Endothelial cell of umbilical vein (primary cell): ENCODE measurements at regions not wholly inside any gene's neighbourhood (a gene's known extent, or its start where the extent isn't known, plus 50 kb on each side); places are given as distances from the start of the nearest gene placed in this dataset.

ENCODE experiments used
- BruUV-seq: library from RNA; stranded (reverse); fragments of 400-500 nt; replicated peaks from 2 replicates; lab custom pipeline; 2021; lab: Mats Ljungman, UMichigan
- CTCF ChIA-PET: fragments of 300-600, 350-600 bp; sonication (Branson Sonifier 250); formaldehyde crosslinking; loops from one replicate; lab custom pipeline; 2021; ENCODE audit warnings: antibody characterized with exemption, inconsistent platforms; lab: Charles Lee
- POLR2A ChIA-PET: fragments of 300-600, 350-600 bp; sonication (Branson Sonifier 250); formaldehyde crosslinking; loops from one replicate; lab custom pipeline; 2021; ENCODE audit warnings: antibody characterized with exemption, inconsistent platforms; lab: Charles Lee
- DNase-seq: peaks from one replicate; pipeline ENCODE4 v3.0.0-alpha.2; 2011; ENCODE audit warnings: low read depth, low spot score
- FAIRE-seq: peaks from 2 replicates; lab custom pipeline; 2011; peaks lifted over from hg19 to GRCh38; lab: Jason Lieb, UNC
- H2AFZ ChIP-seq: 2 replicates; pipeline ENCODE4 v1.6.0; 2012; ENCODE audit warnings: low read depth, low read length, control low read depth, inconsistent platforms
- H3K27ac ChIP-seq: 2 replicates; pipeline ENCODE4 v1.5.1; 2011; ENCODE audit warnings: low read depth, mild to moderate bottlenecking, control low read depth, low read length, moderate library complexity; ENCODE audit not compliant: insufficient read depth
- H3K27me3 ChIP-seq, 2 experiments: 2 replicates each; pipeline versions ENCODE4 v1.6.0 to v1.6.1; 2011; ENCODE audit warnings: low read length in 2 of 2, mixed read lengths in 1 of 2; ENCODE audit not compliant: control insufficient read depth in 2 of 2, insufficient read depth in 2 of 2
- H3K36me3 ChIP-seq, 2 experiments: 2 replicates in 1 of 2; 3 replicates in 1 of 2; pipeline ENCODE4 v1.5.1; 2011; ENCODE audit warnings: low read length in 2 of 2, mild to moderate bottlenecking in 1 of 2, moderate library complexity in 1 of 2; ENCODE audit not compliant: control insufficient read depth in 2 of 2, insufficient read depth in 2 of 2; ENCODE audit errors: extremely low read depth in 1 of 2
- H3K4me1 ChIP-seq: 3 replicates; pipeline ENCODE4 v1.5.1; 2011; ENCODE audit warnings: mild to moderate bottlenecking, low read length; ENCODE audit not compliant: control insufficient read depth, insufficient read depth; ENCODE audit errors: extremely low read depth
- H3K4me2 ChIP-seq: 2 replicates; pipeline ENCODE4 v1.6.1; 2011; ENCODE audit warnings: low read length, control low read depth, mixed read lengths; ENCODE audit not compliant: insufficient read depth
- H3K4me3 ChIP-seq, 3 experiments: fragments of 200-600 bp in 1 of 3; sonication (generic), shearing (Covaris generic) in 1 of 3; replicated peaks in 1 of 3; 2 replicates each; pipeline ENCODE4 v1.5.1; 2011 to 2016; ENCODE audit warnings: control low read depth in 3 of 3, low read length in 3 of 3, mild to moderate bottlenecking in 2 of 3, inconsistent platforms in 1 of 3, low read depth in 1 of 3, moderate library complexity in 1 of 3; ENCODE audit not compliant: insufficient read depth in 1 of 3
- H3K79me2 ChIP-seq: 2 replicates; pipeline ENCODE4 v1.6.0; 2012; ENCODE audit warnings: low read length, inconsistent platforms; ENCODE audit not compliant: control insufficient read depth, insufficient read depth
- H3K9ac ChIP-seq: replicated peaks from 2 replicates; pipeline ENCODE3; 2011; ENCODE audit warnings: low read length, control low read depth; ENCODE audit not compliant: insufficient read depth; ENCODE audit errors: extremely low read depth
- H3K9me1 ChIP-seq: replicated peaks from 3 replicates; pipeline ENCODE4 v1.6.0; 2011; ENCODE audit warnings: mild to moderate bottlenecking, low read length; ENCODE audit not compliant: control insufficient read depth, insufficient read depth; ENCODE audit errors: extremely low read depth
- H3K9me3 ChIP-seq: replicated peaks from 2 replicates; pipeline ENCODE4 v1.5.1; 2012; ENCODE audit warnings: low read length, inconsistent platforms; ENCODE audit not compliant: control insufficient read depth, insufficient read depth
- H4K20me1 ChIP-seq: replicated peaks from 2 replicates; pipeline ENCODE3; 2011; ENCODE audit warnings: mild to moderate bottlenecking, low read length; ENCODE audit not compliant: control insufficient read depth, insufficient read depth; ENCODE audit errors: extremely low read depth
- EZH2 ChIP-seq: IDR thresholded peaks from 2 replicates; pipeline ENCODE4 v1.6.1; 2012; ENCODE audit warnings: borderline replicate concordance, low read depth, mild to moderate bottlenecking, moderate library complexity, low read length, inconsistent platforms; ENCODE audit not compliant: severe bottlenecking
- FOS ChIP-seq: IDR thresholded peaks from 2 replicates; pipeline ENCODE4 v1.6.1; 2011; ENCODE audit warnings: mild to moderate bottlenecking, low read length, moderate library complexity, borderline replicate concordance; ENCODE audit not compliant: insufficient read depth
- GATA2 ChIP-seq: IDR thresholded peaks from 2 replicates; pipeline ENCODE4 v1.7.0; 2011; ENCODE audit warnings: low read depth, mild to moderate bottlenecking, moderate library complexity, mixed read lengths, low read length; ENCODE audit not compliant: insufficient read length, insufficient read depth
- MYC ChIP-seq: IDR thresholded peaks from one replicate; pipeline ENCODE4 v1.6.1; 2011; ENCODE audit warnings: mild to moderate bottlenecking, low read depth, low read length
- POLR2A ChIP-seq: IDR thresholded peaks from 2 replicates; pipeline ENCODE4 v1.6.1; 2012; ENCODE audit warnings: low read depth, mild to moderate bottlenecking, control low read depth, low read length
- POLR2AphosphoS5 ChIP-seq: IDR thresholded peaks from 2 replicates; pipeline ENCODE4 v1.6.1; 2012; ENCODE audit warnings: low read depth, mild to moderate bottlenecking, control low read depth, low read length, moderate library complexity; ENCODE audit not compliant: insufficient read depth
- dilution Hi-C: fragments of 300-500 bp; cut with MboI; formaldehyde crosslinking; loops from one replicate; pipeline ENCODE4 v1.15.0; 2019; ENCODE audit warnings: low sequenced_read_pairs; ENCODE audit not compliant: extremely low pct_ligation_motif_present
- intact Hi-C: fragments of 100-400 bp; cut with micrococcal nuclease; formaldehyde crosslinking; loops from one replicate; pipeline ENCODE4 v1.10.0; 2022
- TF ChIP-seq, protein P1 (sequence below): IDR thresholded peaks from 2 replicates; pipeline ENCODE4 v1.6.1; 2011; ENCODE audit not compliant: insufficient read depth, insufficient read length
- TF ChIP-seq, protein P2 (sequence below), 2 donors: IDR thresholded peaks; 1 replicate in 1 of 2; 2 replicates in 1 of 2; pipeline ENCODE4 v1.5.1; 2011; ENCODE audit warnings: low read length in 2 of 2, mild to moderate bottlenecking in 2 of 2, moderate library complexity in 2 of 2, control low read depth in 1 of 2, inconsistent platforms in 1 of 2, low read depth in 1 of 2; ENCODE audit not compliant: insufficient read depth in 1 of 2; ENCODE audit errors: extremely low read depth in 1 of 2

DNA sequence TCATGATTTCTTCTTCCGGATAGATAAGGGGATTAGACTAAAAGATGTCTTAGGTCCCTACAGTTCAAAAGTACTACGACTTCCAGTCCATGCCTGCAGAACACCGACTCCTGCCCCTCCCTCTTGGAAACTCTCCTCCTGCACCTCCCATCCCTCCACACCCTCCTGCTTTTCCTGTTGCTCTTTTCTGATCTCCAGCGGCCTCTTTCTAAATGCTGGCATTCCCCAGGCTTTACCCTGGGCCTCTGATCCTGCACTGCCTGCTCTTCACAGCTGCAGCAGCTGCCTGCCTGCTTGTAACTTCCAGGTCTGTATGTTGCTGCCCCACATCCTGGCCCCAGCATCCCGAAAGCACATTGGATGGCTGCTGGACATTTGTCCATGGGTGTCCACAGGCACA, 154.2 kb downstream of the KCNJ12 start:
- CTCF ChIA-PET = no interaction called here
- dilution Hi-C loops (no loop called here), intact Hi-C loops (no loop called here)
- POLR2A ChIA-PET = no interaction called here
- H2AFZ ChIP-seq = no peak overlapping the region
- TF ChIP-seq EZH2 (no peak), POLR2A (no peak), POLR2AphosphoS5 (no peak), FOS (no peak), MYC (no peak), GATA2 (no peak)
- TF ChIP-seq, protein P1, sequence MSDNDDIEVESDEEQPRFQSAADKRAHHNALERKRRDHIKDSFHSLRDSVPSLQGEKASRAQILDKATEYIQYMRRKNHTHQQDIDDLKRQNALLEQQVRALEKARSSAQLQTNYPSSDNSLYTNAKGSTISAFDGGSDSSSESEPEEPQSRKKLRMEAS = no peak
- TF ChIP-seq, protein P2, sequence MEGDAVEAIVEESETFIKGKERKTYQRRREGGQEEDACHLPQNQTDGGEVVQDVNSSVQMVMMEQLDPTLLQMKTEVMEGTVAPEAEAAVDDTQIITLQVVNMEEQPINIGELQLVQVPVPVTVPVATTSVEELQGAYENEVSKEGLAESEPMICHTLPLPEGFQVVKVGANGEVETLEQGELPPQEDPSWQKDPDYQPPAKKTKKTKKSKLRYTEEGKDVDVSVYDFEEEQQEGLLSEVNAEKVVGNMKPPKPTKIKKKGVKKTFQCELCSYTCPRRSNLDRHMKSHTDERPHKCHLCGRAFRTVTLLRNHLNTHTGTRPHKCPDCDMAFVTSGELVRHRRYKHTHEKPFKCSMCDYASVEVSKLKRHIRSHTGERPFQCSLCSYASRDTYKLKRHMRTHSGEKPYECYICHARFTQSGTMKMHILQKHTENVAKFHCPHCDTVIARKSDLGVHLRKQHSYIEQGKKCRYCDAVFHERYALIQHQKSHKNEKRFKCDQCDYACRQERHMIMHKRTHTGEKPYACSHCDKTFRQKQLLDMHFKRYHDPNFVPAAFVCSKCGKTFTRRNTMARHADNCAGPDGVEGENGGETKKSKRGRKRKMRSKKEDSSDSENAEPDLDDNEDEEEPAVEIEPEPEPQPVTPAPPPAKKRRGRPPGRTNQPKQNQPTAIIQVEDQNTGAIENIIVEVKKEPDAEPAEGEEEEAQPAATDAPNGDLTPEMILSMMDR (IDR thresholded peaks at IDR 0.05; ENCODE audit: extremely low read depth in 1 of 2, insufficient read depth in 1 of 2, low read depth in 1 of 2, low read length in 2 of 2) = no peak
- H3K9ac ChIP-seq = no peak overlapping the region
- FAIRE-seq (no peak), DNase-seq (no peak)
- no TSS peak for BruUV-seq
- no peaks in the 10 kb centered on the region for H3K27me3 ChIP-seq
- H3K27ac ChIP-seq = no peak overlapping the region
- no peaks in the 10 kb centered on the region for H3K4me1 ChIP-seq
- no peaks in the 10 kb centered on the region for H3K79me2 ChIP-seq
- H3K4me3 ChIP-seq = no peak overlapping the region
- H3K36me3 ChIP-seq = peaks cover 2 to 8% of the 10 kb centered on the region in 2 experiments
- H3K9me1 ChIP-seq = no peaks in the 10 kb centered on the region
- H4K20me1 ChIP-seq = no peaks in the 10 kb centered on the region
- no peak overlapping the region for H3K4me2 ChIP-seq
- H3K9me3 ChIP-seq = no peaks in the 10 kb centered on the region
